NCI-H2081 treated with DMSO at 0.1 percent for 48 hours (cell line): ENCODE measurements at regions not wholly inside any gene's neighbourhood (a gene's known extent, or its start where the extent isn't known, plus 50 kb on each side); places are given as distances from the start of the nearest gene placed in this dataset.
A peak's percentile ranks its signal among the peaks of the same experiment; 100 is the strongest.
"Not testable (repeated sequence)": the region's sequence is repeated elsewhere in the genome, so short reads cannot be mapped to it uniquely, and the experiment has no call there.

ENCODE experiments used
- DNase-seq: peaks from one replicate; lab custom pipeline; 2025; lab: John Stamatoyannopoulos, UW

- no peak for DNase-seq
Observed at GRCh38 chr4:34492414-34492813, 1751.9 kb downstream of the ARAP2 start.

GRCh38 chr4:34502086-34502485 is 1742.2 kb downstream of the ARAP2 start:
- DNase-seq = no peak

GRCh38 chr4:34504731-34505130 is 1739.6 kb downstream of the ARAP2 start:
- DNase-seq = not testable (repeated sequence)

- DNase-seq = not testable (repeated sequence)
Observed at GRCh38 chr4:34506511-34507092, 1737.7 kb downstream of the ARAP2 start.

- DNase-seq = no peak
Observed at GRCh38 chr4:34512616-34513015, 1731.7 kb downstream of the ARAP2 start.

- DNase-seq = peak; percentile 46
Observed at GRCh38 chr4:34516524-34516923, 1727.8 kb downstream of the ARAP2 start.

- DNase-seq = no peak
Observed at GRCh38 chr4:34534916-34535315, 1709.4 kb downstream of the ARAP2 start.

- no peak for DNase-seq
Observed at GRCh38 chr4:34566091-34566490, 1678.2 kb downstream of the ARAP2 start.

GRCh38 chr4:34572026-34572425 is 1672.3 kb downstream of the ARAP2 start:
- DNase-seq = no peak

GRCh38 chr4:34615315-34615714 is 1629.0 kb downstream of the ARAP2 start:
- DNase-seq = no peak

- DNase-seq = no peak
Observed at GRCh38 chr4:34619531-34620162, 1624.7 kb downstream of the ARAP2 start.

GRCh38 chr4:34628471-34628870 is 1615.8 kb downstream of the ARAP2 start:
- DNase-seq = no peak

GRCh38 chr4:34629451-34629850 is 1614.9 kb downstream of the ARAP2 start:
- no peak for DNase-seq

GRCh38 chr4:34633241-34633640 is 1611.1 kb downstream of the ARAP2 start:
- DNase-seq = no peak

- DNase-seq = no peak
Observed at GRCh38 chr4:34636623-34637022, 1607.7 kb downstream of the ARAP2 start.

- DNase-seq = no peak
Observed at GRCh38 chr4:34643476-34643875, 1600.8 kb downstream of the ARAP2 start.

- DNase-seq = no peak
Observed at GRCh38 chr4:34644579-34645115, 1599.7 kb downstream of the ARAP2 start.

- DNase-seq = no peak
Observed at GRCh38 chr4:34649716-34650115, 1594.6 kb downstream of the ARAP2 start.

- no peak for DNase-seq
Observed at GRCh38 chr4:34664051-34664450, 1580.3 kb downstream of the ARAP2 start.

- DNase-seq = no peak
Observed at GRCh38 chr4:34676400-34676799, 1567.9 kb downstream of the ARAP2 start.

GRCh38 chr4:34678431-34678830 is 1565.9 kb downstream of the ARAP2 start:
- no peak for DNase-seq

GRCh38 chr4:34679228-34679627 is 1565.1 kb downstream of the ARAP2 start:
- no peak for DNase-seq

- no peak for DNase-seq
Observed at GRCh38 chr4:34709564-34709963, 1534.8 kb downstream of the ARAP2 start.
